ENCODE measurements at regions not wholly inside any gene's neighbourhood (a gene's known extent, or its start where the extent isn't known, plus 50 kb on each side); places are given as distances from the start of the nearest gene placed in this dataset.

- TF ChIP-seq CTCF (IDR thresholded peaks at IDR 0.05) (no peak), ZFX (IDR thresholded peaks at IDR 0.05; ENCODE audit: borderline replicate concordance) (no peak)
Observed at GRCh38 chr6:18835976-18836375, 448.8 kb downstream of the RNF144B start.
